Left colon (tissue), 2 donors: ENCODE measurements at regions not wholly inside any gene's neighbourhood (a gene's known extent, or its start where the extent isn't known, plus 50 kb on each side); places are given as distances from the start of the nearest gene placed in this dataset.

Source experiments
- ATAC-seq: fragments of 200-7000 bp; cut with Tn5 transposase; one replicate; pipeline ENCODE4 v1.9.1; 2020; ENCODE audit warnings: mild to moderate bottlenecking, moderate library complexity
- DNase-seq, 2 donors: peaks; one replicate each; pipeline ENCODE4 v3.0.0-alpha.2; 2020
- intact Hi-C, 2 donors: fragments of 100-400 bp; cut with DNase I in 1 of 2; cut with micrococcal nuclease in 1 of 2; formaldehyde crosslinking; loops; one replicate each; pipeline versions ENCODE4 v1.11.2 to v1.14.0; 2022; cut with DNase I, micrococcal nuclease
- donor health status: DM: no; HTN: no; CAD: no.
- donor health status: DM: yes; HTN: yes; CAD: no.

DNA sequence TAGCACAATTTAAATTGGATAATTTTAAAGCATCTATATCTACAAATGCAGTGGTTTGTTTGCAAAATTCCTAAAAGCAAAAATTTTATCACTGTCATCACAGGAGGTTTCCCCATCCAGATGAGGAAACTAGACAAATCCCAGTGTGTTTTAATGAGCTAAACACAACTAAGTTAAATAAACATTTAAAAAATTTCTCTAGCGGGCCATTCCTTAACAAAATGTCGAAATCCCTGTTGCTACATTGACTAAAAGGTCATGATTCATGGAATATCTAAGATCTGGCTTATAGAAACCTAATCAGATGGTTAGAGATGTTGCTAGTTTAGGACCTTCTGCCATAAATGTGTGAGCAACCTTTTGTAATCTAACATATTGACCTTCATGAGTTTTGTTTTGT is 107.3 kb upstream of the BDNF start:
- DNase-seq (no peak), ATAC-seq (no peak)

DNA sequence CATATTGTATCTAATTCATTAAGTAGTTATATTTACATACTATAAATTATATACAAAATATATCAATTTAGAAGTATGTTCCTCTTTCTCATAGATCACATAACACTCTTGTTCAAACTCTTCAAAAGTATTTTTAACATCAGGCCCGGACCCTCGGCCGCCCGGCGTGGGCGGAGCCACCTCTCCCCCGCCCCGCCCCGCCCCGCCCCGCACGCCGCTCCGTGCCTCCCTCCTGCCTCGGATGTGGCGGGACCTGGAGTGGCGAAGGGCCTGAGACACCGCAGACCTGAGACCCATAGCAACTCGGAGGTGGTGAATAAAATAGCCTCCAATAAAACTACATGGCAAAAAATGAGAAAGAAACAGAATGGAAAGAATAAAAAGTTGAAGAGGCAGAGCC is 105.9 kb upstream of the BDNF start:
- ATAC-seq (no peak), DNase-seq (no peak)
- intact Hi-C loops: no loop called here

More for the DNA sequence above, 107.3 kb upstream of the BDNF start:
- intact Hi-C loops: no loop called here

DNA sequence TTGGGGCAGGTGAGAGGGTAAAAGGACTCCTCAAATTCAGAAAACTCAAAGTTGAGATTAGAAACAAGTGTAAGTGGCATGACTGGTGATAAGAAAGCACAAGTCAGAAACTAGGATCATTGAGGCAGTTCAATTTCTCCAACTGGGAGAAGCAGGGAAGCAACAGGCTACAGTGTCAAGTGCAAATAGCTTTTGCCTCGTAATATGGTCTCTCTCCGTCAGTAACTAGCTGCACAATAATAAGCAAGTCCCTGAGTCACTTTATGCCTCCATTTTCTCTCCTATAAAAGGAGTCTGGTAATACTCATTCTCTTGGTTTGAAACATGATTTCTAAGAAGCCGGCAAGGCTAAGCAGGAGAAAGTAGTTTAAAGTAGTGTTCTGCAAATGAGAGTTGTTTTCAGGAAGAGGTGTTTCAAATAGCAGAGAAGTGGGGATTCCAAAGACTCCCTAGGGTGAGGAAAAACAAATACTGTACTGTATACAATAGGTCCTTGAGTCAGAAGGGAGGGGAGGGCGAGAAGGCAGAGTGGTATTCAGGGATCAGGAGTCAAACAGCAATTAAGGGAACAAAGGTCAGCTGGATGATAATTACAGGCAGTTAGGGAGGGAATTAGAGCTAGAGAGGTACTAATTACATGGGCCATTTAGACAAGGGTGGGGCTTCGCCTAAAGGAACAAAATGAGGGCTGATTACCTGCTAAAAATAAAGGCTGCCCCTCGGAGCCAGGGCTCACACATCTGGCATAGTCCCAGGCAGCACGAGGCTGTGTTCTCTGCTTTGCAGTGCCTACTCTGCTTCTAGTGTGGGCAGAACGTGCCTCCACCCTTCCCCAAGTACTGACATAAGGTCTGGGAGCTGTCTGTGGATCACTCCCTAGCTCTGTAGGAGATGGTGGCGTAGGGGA is 96.0 kb upstream of the BDNF start:
- peak; percentile 74 to 78 for DNase-seq
- intact Hi-C loops: no loop called here
- peak; percentile 96 for ATAC-seq

DNA sequence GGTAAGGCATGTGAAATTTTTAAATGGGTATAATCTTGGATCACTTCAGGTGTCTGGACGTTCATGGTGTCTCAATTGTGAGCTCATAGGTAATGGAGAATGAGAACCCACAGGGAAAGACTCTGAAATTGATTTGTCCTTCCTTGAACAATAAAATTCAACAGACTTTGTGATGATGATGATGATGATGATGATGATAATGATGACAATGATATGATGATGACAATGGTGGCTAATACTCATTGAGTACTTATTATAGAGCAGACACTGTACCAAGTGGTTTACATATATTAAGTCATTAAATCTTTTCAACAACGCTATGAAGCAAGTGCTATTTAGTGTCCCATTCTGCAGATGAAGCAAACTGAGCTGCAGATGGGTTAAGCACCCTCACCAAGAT is 86.6 kb upstream of the BDNF start:
- intact Hi-C loops: no loop called here
- DNase-seq: no peak
- ATAC-seq: no peak

DNA sequence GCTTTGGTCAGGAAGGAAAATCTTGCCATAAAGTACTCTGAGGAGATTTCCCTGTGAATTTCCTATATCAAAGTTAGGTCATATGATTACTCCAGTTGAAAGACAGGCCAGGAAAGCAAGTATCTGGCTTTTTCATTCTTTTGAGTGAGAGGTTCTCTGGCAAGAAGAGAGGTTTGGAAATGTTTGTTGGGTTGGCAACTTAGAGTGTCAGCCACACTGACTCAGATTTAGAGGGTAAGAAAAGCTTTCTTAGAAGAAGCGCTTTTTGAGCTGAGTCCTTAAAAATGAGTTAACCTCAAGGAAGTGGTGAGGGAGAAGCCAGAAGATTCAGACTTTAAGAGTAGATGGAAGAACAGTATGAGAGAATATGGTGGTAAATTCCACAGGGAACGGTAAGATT is 86.1 kb upstream of the BDNF start:
- DNase-seq (no peak), ATAC-seq (no peak)
- intact Hi-C loops: no loop called here

DNA sequence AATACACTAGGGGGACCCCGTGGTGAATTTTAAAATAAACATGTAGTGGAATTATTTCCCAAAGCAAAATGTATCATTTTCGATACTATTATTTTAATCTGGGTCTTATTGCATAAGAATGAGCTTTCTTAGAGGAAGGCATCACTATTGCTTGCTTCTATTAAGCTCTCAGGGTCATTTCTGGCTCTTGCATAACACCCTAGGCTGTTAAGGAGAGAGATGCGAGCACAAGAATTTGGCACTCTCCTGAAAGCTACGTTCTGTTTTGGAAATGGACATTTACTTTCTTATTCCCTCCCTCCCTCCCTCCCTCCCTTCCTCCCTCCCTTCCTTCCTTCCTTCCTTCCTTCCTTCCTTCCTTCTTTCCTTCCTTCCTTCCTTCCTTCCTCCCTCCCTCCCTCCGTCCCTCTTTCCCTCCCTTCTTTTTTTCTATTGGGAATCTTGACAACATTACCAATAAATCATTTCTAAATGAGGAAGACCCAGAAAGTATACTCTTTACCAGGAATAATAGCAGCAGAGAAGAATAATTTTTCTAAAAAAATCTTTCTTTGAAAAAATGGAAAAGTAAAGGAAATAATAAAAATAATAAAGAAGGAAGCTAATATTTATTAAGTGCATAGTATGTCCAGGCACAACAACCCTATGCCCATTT is 83.6 kb upstream of the BDNF start:
- DNase-seq: no peak
- intact Hi-C loops: no loop called here
- no peak for ATAC-seq

DNA sequence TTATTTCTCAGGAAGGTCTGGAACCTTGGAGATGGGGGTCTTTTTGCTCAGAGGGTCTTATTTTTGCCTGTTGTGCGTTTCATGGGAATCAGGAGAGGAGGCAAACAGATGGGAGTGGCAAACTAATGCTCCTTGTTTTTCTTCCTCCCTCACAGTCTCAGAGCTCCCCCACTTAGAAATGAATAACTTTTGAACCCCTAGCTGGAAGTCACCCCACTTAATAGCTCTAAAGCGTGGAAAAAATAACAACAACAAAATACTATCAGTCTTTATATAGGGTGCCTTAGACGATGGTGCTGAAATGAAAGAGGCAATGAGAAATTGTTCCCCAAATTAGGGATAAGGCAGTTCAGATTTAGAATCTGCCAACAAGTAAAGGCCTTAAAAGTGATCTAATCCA is 76.8 kb upstream of the BDNF start:
- intact Hi-C loops: no loop called here
- DNase-seq (no peak), ATAC-seq (no peak)

DNA sequence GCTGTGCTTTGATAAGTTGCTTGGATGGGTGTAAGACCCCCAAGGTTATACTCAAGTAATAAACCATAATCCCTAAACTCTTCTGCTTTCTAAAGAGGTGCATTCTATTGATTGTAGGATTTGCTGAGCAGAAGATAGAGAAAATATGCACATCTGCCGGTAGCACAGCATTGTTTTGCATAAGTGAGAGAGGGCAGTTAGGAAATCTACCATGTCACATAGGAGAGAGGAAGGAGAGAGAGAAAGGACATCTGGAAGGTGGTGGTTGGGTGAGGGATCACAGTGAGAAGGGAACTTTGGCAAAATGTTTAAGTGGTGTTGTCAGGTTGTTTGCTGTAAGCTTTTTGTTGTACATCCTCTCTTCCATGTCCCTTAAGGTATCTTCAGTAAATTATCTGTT is 73.6 kb upstream of the BDNF start:
- no peak for ATAC-seq
- DNase-seq: no peak
- intact Hi-C loops: no loop called here

DNA sequence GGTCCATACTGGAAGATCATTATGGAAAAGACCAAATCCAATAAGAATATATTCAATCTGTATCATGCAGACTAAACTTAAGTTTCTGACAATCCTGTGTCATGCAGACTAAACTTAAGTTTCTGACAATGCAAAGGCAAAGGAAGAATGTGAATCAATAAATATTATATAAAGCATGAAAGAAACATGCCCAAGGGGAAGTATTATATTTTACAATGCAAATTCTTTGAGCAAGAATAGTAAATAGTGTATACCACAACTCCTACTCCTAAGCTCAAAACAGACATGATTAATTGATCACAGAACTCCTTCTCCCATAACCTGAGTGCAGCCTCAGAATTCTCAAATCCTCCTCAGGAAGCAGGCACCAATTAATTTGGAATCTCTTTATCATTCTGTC is 71.3 kb upstream of the BDNF start:
- ATAC-seq: no peak
- DNase-seq: no peak
- intact Hi-C loops: no loop called here

DNA sequence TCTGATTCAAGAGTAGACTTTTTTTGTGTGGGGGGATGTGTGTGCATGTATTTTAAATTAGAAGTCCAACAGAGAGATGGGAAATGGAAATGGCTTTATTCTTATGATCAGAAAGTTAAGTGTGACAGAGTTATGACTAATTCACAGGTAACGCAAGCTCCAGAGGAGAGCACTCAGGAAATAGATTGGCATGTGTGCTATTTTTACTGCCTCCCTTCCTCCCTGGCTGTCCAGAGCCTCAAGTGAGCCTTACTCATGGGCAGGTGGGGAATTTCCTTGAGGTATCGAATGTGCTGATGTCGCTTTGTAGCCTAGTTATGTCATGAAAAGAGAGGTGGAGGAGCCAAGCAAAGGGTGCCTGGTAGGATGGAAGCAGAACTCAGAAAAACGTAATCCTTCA is 70.3 kb upstream of the BDNF start:
- ATAC-seq: no peak

DNA sequence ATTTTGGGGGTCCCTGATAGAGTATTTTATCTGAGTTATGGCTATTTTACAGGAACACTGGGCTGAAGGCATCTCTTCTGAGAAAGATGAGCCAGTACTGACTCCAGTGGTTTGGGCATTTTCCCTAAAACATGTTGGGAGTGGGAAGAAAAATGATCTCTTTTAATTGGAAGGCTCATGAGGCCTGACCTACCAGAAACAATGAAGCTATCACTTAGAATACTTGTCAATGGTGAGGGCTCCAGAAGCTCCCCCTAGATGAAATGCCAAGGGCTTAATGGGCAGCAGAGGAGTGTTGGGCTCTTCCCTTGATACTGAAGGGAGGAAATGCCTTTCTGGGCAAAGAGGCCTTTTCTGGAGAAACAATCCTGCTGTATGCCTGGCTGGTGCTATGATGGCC is 63.5 kb upstream of the BDNF start:
- DNase-seq: no peak
- ATAC-seq: no peak
- intact Hi-C loops: no loop called here

More for the DNA sequence above, 70.3 kb upstream of the BDNF start:
- DNase-seq: no peak
- intact Hi-C loops: no loop called here

DNA sequence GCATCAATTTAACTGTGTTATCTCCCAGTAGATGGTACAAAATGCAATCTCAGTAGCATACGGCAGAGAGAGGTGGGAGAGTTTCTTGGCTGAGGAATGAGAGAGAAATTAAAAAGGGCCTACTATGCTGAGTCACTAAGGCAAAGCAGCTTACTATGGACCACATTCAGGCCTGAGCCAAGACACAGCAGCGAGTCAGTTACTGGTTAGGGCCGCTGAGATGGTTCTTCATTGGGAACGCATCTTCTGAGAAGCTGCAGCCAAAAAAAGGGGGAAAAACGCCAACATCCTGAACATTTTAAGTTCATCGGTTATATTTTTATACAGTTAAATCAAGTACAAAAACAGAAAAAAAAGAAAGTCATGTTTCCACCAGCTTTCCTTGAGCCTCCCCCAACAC is 61.1 kb upstream of the BDNF start:
- intact Hi-C loops: no loop called here
- ATAC-seq: no peak
- DNase-seq: no peak

DNA sequence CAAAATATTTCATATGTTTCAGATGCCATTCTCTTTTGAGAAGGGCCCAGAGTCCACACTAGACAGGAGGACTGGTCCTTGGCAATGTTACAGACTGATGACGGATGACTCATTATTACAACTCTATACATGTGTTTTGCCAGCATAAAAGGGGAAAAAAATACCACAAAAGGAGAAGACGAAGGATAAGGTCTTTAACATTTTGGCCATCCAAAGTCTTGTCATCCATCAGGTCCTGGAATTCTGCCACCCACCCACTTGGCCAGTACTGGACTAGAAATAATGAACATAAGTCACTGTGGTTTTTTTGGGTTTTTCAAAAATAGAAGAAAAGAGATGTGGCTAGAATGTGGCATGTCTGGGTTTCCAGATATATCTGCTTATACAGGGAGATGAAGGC is 57.7 kb upstream of the BDNF start:
- intact Hi-C loops: no loop called here
- DNase-seq: no peak
- no peak for ATAC-seq

DNA sequence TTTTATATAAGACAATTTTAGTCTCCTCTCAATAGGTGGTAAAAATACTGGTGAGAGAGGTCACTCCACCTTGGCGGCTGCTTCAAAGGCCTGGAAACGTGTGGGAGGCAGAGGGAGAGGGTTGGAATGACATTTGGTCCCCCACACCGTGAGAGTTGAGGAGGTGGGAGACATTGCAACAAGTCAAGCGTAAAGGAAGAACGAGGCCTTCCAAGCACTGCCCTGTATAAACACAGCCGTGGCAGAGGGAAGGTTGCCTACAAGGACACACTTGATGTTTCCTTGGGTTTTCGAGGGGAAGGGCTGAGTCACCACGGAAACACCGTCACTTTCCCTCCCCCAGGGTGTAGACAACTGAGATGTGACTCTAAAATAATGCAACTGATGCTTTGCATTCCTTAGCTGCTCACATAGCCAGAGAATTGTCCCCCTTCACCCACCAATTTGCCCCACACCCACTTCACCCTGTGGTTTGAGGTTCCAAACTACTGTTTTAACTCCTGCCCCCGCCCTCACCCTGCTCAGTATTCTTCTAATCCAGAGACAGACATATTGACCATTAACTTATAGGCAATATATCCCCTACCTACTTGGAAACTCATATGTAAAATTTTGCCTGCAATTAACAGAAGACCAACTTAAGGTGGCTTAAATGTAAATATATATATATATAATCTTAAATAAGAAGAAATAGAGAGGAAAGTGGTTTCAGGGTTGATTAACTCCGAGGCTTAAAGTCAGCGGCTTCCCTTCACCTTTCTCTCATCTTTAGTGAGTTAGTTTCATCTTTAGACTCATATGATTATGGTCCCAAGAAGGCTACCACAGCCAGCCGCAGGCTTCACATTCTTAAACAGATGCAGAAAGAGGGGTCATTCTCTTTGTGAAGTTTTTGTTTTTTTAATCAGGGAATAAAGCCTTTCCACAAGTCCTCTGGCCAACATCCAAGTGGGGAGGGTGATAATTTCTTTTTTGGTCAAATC is 54.1 kb upstream of the BDNF start:
- no peak for ATAC-seq
- intact Hi-C loops: no loop called here

More for the DNA sequence above, 54.1 kb upstream of the BDNF start:
- DNase-seq: no peak
